Prostate gland (tissue), 2 donors: ENCODE measurements at regions not wholly inside any gene's neighbourhood (a gene's known extent, or its start where the extent isn't known, plus 50 kb on each side); places are given as distances from the start of the nearest gene placed in this dataset.

Source experiments
- DNase-seq: peaks from one replicate; pipeline ENCODE4 v3.0.0-alpha.2; 2019; ENCODE audit warnings: low spot score
- H3K27ac ChIP-seq, 2 donors: fragments of 200-600 bp; sonication (generic); 2 replicates each; pipeline ENCODE4 v1.5.1; 2017 to 2019
- H3K27me3 ChIP-seq: fragments of 200-600 bp; sonication (generic); replicated peaks from 2 replicates; pipeline ENCODE4 v1.5.1; 2019; ENCODE audit not compliant: insufficient read depth
- H3K36me3 ChIP-seq, 2 donors: fragments of 200-600 bp; sonication (generic); 1 replicate in 1 of 2; 2 replicates in 1 of 2; pipeline versions ENCODE4 v1.5.1 to v1.8.1; 2017 to 2019
- H3K4me1 ChIP-seq: fragments of 200-600 bp; sonication (generic); replicated peaks from 2 replicates; pipeline ENCODE4 v1.5.1; 2019
- H3K4me3 ChIP-seq, 2 donors: fragments of 200-600 bp; sonication (generic); 2 replicates each; pipeline ENCODE4 v1.5.1; 2017 to 2019
- H3K9me3 ChIP-seq: fragments of 200-600 bp; sonication (generic); 2 replicates; pipeline ENCODE4 v1.5.1; 2017
- POLR2A ChIP-seq: fragments of 450-650 bp; IDR thresholded peaks from one replicate; pipeline ENCODE4 v1.6.1; 2016; ENCODE audit warnings: antibody characterized with exemption, mild to moderate bottlenecking
- POLR2AphosphoS5 ChIP-seq: sonication (generic); formaldehyde crosslinking; IDR thresholded peaks from one replicate; pipeline ENCODE4 v1.6.1; 2017; ENCODE audit warnings: antibody characterized with exemption
- WGBS: methylation state at CpG from one replicate; pipeline ENCODE4 v1.1.5; 2018; 5-methylcytosine and 5-hydroxymethylcytosine counted together
- intact Hi-C: fragments of 100-400 bp; cut with DNase I; formaldehyde crosslinking; loops from one replicate; pipeline ENCODE4 v1.14.2; 2022
- TF ChIP-seq, protein P1 (sequence below), 4 experiments: fragments of 200-600 bp in 2 of 4; fragments of 450-650 bp in 2 of 4; sonication (generic) in 2 of 4; IDR thresholded peaks; 1 replicate in 3 of 4; 2 replicates in 1 of 4; pipeline ENCODE4 v1.5.1; 2016 to 2019; ENCODE audit warnings: antibody characterized with exemption in 4 of 4, mild to moderate bottlenecking in 2 of 4, moderate library complexity in 2 of 4

- DNase-seq, result no peak
- TF ChIP-seq POLR2A (no peak), POLR2AphosphoS5 (no peak)
- TF ChIP-seq, protein P1, sequence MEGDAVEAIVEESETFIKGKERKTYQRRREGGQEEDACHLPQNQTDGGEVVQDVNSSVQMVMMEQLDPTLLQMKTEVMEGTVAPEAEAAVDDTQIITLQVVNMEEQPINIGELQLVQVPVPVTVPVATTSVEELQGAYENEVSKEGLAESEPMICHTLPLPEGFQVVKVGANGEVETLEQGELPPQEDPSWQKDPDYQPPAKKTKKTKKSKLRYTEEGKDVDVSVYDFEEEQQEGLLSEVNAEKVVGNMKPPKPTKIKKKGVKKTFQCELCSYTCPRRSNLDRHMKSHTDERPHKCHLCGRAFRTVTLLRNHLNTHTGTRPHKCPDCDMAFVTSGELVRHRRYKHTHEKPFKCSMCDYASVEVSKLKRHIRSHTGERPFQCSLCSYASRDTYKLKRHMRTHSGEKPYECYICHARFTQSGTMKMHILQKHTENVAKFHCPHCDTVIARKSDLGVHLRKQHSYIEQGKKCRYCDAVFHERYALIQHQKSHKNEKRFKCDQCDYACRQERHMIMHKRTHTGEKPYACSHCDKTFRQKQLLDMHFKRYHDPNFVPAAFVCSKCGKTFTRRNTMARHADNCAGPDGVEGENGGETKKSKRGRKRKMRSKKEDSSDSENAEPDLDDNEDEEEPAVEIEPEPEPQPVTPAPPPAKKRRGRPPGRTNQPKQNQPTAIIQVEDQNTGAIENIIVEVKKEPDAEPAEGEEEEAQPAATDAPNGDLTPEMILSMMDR (IDR thresholded peaks at IDR 0.05), result no peak
- H3K4me3 ChIP-seq, result no peak overlapping the region
- no peaks in the 10 kb centered on the region for H3K9me3 ChIP-seq
- no peaks in the 10 kb centered on the region for H3K4me1 ChIP-seq
- WGBS, result 93% methylated on average over 3 of the region's 3 CpGs
- H3K27me3 ChIP-seq, result no peaks in the 10 kb centered on the region
- H3K36me3 ChIP-seq, result no peaks in the 10 kb centered on the region
- intact Hi-C loops, result no loop called here
- H3K27ac ChIP-seq, result no peak overlapping the region
These were observed 561.1 kb downstream of the PRDM9 start for GRCh38 chr5:24068524-24068923.

GRCh38 chr5:24073107-24073506 is 565.7 kb downstream of the PRDM9 start:
- intact Hi-C loops, result no loop called here
- peak; percentile 52 for DNase-seq
- H3K9me3 ChIP-seq, result no peaks in the 10 kb centered on the region
- no peaks in the 10 kb centered on the region for H3K36me3 ChIP-seq
- no peaks in the 10 kb centered on the region for H3K27me3 ChIP-seq
- H3K4me1 ChIP-seq, result no peaks in the 10 kb centered on the region
- no peak for TF ChIP-seq POLR2A
- TF ChIP-seq, protein P1 (IDR thresholded peaks at IDR 0.05), result no peak
- peak; percentile 79 for TF ChIP-seq POLR2AphosphoS5
- H3K4me3 ChIP-seq, result no peak overlapping the region
- no peak overlapping the region for H3K27ac ChIP-seq
- 25% methylated on average over 4 of the region's 4 CpGs for WGBS

DNA sequence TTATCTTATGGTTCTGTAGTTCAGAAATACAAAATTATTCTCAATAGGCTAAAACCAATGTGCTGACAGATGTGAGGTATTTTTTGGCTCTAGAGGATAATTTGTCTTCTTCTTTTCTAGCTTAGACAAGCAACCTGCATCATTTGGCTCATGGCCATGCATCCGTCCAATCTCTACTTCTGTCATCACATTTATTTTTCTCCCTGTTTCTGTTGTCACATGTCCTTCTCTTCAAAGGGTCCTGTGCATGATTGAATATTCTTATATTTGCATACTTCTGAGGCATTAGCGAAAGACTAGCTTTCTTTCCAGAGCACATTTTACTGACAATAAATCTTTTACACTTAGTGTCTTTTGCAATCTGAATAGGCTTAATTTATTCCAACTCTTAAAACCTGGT is 564.7 kb downstream of the CDH10 start:
- Histone ChIP-seq H3K36me3 (no peaks in the 10 kb centered on the region), H3K4me1 (no peaks in the 10 kb centered on the region), H3K4me3 (no peak overlapping the region), H3K27ac (no peak overlapping the region), H3K27me3 (no peaks in the 10 kb centered on the region), H3K9me3 (no peaks in the 10 kb centered on the region)
- WGBS, result 63% methylated on average over 2 of the region's 2 CpGs
- no peak for DNase-seq
- TF ChIP-seq POLR2AphosphoS5 (no peak), POLR2A (no peak)
- TF ChIP-seq, protein P1 (IDR thresholded peaks at IDR 0.05), result no peak
- intact Hi-C loops, result no loop called here

DNA sequence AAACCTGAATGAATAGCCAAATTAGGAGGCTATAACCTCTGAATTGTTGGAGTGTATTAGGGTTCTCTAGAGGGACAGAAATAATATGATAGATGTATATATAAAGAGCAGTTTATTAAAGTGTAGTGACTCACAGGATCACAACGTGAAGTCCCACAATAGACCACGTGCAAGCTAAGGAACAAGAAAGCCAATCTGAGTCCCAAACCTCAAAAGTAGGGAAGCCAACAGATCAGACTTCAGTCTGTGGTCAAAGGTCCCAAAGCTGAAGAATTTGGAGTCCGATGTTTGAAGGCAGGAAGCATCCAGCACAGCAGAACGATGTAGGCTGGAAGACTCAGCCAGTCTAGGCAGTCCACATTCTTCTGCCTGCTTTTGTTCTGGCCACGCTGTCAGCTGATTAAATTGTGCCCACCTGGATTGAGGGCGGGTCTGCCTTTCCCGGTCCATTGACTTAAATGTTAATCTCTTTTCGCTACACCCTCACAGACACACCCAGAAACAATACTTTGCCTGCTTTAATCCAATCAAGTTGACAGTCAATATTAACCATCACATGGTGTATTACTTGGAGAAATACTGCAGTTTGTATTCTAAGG is 550.6 kb downstream of the CDH10 start:
- Histone ChIP-seq H3K36me3 (no peaks in the 10 kb centered on the region), H3K27me3 (no peaks in the 10 kb centered on the region), H3K4me1 (no peaks in the 10 kb centered on the region), H3K27ac (no peak overlapping the region), H3K4me3 (no peak overlapping the region), H3K9me3 (no peaks in the 10 kb centered on the region)
- no peak for DNase-seq
- intact Hi-C loops, result no loop called here
- TF ChIP-seq, protein P1 (IDR thresholded peaks at IDR 0.05), result no peak
- TF ChIP-seq POLR2AphosphoS5 (no peak), POLR2A (no peak)
- 70% methylated on average over 8 of the region's 8 CpGs for WGBS

- Histone ChIP-seq H3K9me3 (no peaks in the 10 kb centered on the region), H3K4me1 (no peaks in the 10 kb centered on the region), H3K27me3 (no peaks in the 10 kb centered on the region), H3K4me3 (no peak overlapping the region), H3K27ac (no peak overlapping the region), H3K36me3 (no peaks in the 10 kb centered on the region)
- WGBS, result 78% methylated on average over 2 of the region's 2 CpGs
- TF ChIP-seq, protein P1 (IDR thresholded peaks at IDR 0.05), result no peak
- TF ChIP-seq POLR2A (no peak), POLR2AphosphoS5 (no peak)
- intact Hi-C loops, result no loop called here
- DNase-seq, result no peak
These were observed 542.8 kb downstream of the CDH10 start for GRCh38 chr5:24102010-24102409.
